Endothelial cell of umbilical vein (primary cell): ENCODE measurements at regions not wholly inside any gene's neighbourhood (a gene's known extent, or its start where the extent isn't known, plus 50 kb on each side); places are given as distances from the start of the nearest gene placed in this dataset.

Experiments used
- BruUV-seq: library from RNA; stranded (reverse); fragments of 400-500 nt; replicated peaks from 2 replicates; lab custom pipeline; 2021; lab: Mats Ljungman, UMichigan
- CTCF ChIA-PET: fragments of 300-600, 350-600 bp; sonication (Branson Sonifier 250); formaldehyde crosslinking; loops from one replicate; lab custom pipeline; 2021; ENCODE audit warnings: antibody characterized with exemption, inconsistent platforms; lab: Charles Lee
- POLR2A ChIA-PET: fragments of 300-600, 350-600 bp; sonication (Branson Sonifier 250); formaldehyde crosslinking; loops from one replicate; lab custom pipeline; 2021; ENCODE audit warnings: antibody characterized with exemption, inconsistent platforms; lab: Charles Lee
- DNase-seq: peaks from one replicate; pipeline ENCODE4 v3.0.0-alpha.2; 2011; ENCODE audit warnings: low read depth, low spot score
- FAIRE-seq: peaks from 2 replicates; lab custom pipeline; 2011; peaks lifted over from hg19 to GRCh38; lab: Jason Lieb, UNC
- H2AFZ ChIP-seq: 2 replicates; pipeline ENCODE4 v1.6.0; 2012; ENCODE audit warnings: low read depth, low read length, control low read depth, inconsistent platforms
- H3K27ac ChIP-seq: 2 replicates; pipeline ENCODE4 v1.5.1; 2011; ENCODE audit warnings: low read depth, mild to moderate bottlenecking, control low read depth, low read length, moderate library complexity; ENCODE audit not compliant: insufficient read depth
- H3K27me3 ChIP-seq, 2 experiments: 2 replicates each; pipeline versions ENCODE4 v1.6.0 to v1.6.1; 2011; ENCODE audit warnings: low read length in 2 of 2, mixed read lengths in 1 of 2; ENCODE audit not compliant: control insufficient read depth in 2 of 2, insufficient read depth in 2 of 2
- H3K36me3 ChIP-seq, 2 experiments: 2 replicates in 1 of 2; 3 replicates in 1 of 2; pipeline ENCODE4 v1.5.1; 2011; ENCODE audit warnings: low read length in 2 of 2, mild to moderate bottlenecking in 1 of 2, moderate library complexity in 1 of 2; ENCODE audit not compliant: control insufficient read depth in 2 of 2, insufficient read depth in 2 of 2; ENCODE audit errors: extremely low read depth in 1 of 2
- H3K4me1 ChIP-seq: 3 replicates; pipeline ENCODE4 v1.5.1; 2011; ENCODE audit warnings: mild to moderate bottlenecking, low read length; ENCODE audit not compliant: control insufficient read depth, insufficient read depth; ENCODE audit errors: extremely low read depth
- H3K4me2 ChIP-seq: 2 replicates; pipeline ENCODE4 v1.6.1; 2011; ENCODE audit warnings: low read length, control low read depth, mixed read lengths; ENCODE audit not compliant: insufficient read depth
- H3K4me3 ChIP-seq, 3 experiments: fragments of 200-600 bp in 1 of 3; sonication (generic), shearing (Covaris generic) in 1 of 3; replicated peaks in 1 of 3; 2 replicates each; pipeline ENCODE4 v1.5.1; 2011 to 2016; ENCODE audit warnings: control low read depth in 3 of 3, low read length in 3 of 3, mild to moderate bottlenecking in 2 of 3, inconsistent platforms in 1 of 3, low read depth in 1 of 3, moderate library complexity in 1 of 3; ENCODE audit not compliant: insufficient read depth in 1 of 3
- H3K79me2 ChIP-seq: 2 replicates; pipeline ENCODE4 v1.6.0; 2012; ENCODE audit warnings: low read length, inconsistent platforms; ENCODE audit not compliant: control insufficient read depth, insufficient read depth
- H3K9ac ChIP-seq: replicated peaks from 2 replicates; pipeline ENCODE3; 2011; ENCODE audit warnings: low read length, control low read depth; ENCODE audit not compliant: insufficient read depth; ENCODE audit errors: extremely low read depth
- H3K9me1 ChIP-seq: replicated peaks from 3 replicates; pipeline ENCODE4 v1.6.0; 2011; ENCODE audit warnings: mild to moderate bottlenecking, low read length; ENCODE audit not compliant: control insufficient read depth, insufficient read depth; ENCODE audit errors: extremely low read depth
- H3K9me3 ChIP-seq: replicated peaks from 2 replicates; pipeline ENCODE4 v1.5.1; 2012; ENCODE audit warnings: low read length, inconsistent platforms; ENCODE audit not compliant: control insufficient read depth, insufficient read depth
- H4K20me1 ChIP-seq: replicated peaks from 2 replicates; pipeline ENCODE3; 2011; ENCODE audit warnings: mild to moderate bottlenecking, low read length; ENCODE audit not compliant: control insufficient read depth, insufficient read depth; ENCODE audit errors: extremely low read depth
- GATA2 ChIP-seq: IDR thresholded peaks from 2 replicates; pipeline ENCODE4 v1.7.0; 2011; ENCODE audit warnings: low read depth, mild to moderate bottlenecking, moderate library complexity, mixed read lengths, low read length; ENCODE audit not compliant: insufficient read length, insufficient read depth
- POLR2AphosphoS5 ChIP-seq: IDR thresholded peaks from 2 replicates; pipeline ENCODE4 v1.6.1; 2012; ENCODE audit warnings: low read depth, mild to moderate bottlenecking, control low read depth, low read length, moderate library complexity; ENCODE audit not compliant: insufficient read depth
- dilution Hi-C: fragments of 300-500 bp; cut with MboI; formaldehyde crosslinking; loops from one replicate; pipeline ENCODE4 v1.15.0; 2019; ENCODE audit warnings: low sequenced_read_pairs; ENCODE audit not compliant: extremely low pct_ligation_motif_present
- intact Hi-C: fragments of 100-400 bp; cut with micrococcal nuclease; formaldehyde crosslinking; loops from one replicate; pipeline ENCODE4 v1.10.0; 2022

GRCh38 chr22:48637231-48637630, 1190.4 kb downstream of the BRD1 start:
- H2AFZ ChIP-seq, result no peak overlapping the region
- no peaks in the 10 kb centered on the region for H3K4me1 ChIP-seq
- no peak overlapping the region for H3K4me2 ChIP-seq
- H3K36me3 ChIP-seq, result no peaks in the 10 kb centered on the region
- H3K9me3 ChIP-seq, result peaks cover 6% of the 10 kb centered on the region
- no peak for DNase-seq
- FAIRE-seq, result no peak
- CTCF ChIA-PET, result no interaction called here
- dilution Hi-C loops (no loop called here), intact Hi-C loops (no loop called here)
- H3K27me3 ChIP-seq, result no peaks in the 10 kb centered on the region
- no peaks in the 10 kb centered on the region for H4K20me1 ChIP-seq
- no peak overlapping the region for H3K27ac ChIP-seq
- BruUV-seq, result no TSS peak
- no peaks in the 10 kb centered on the region for H3K79me2 ChIP-seq
- no peak overlapping the region for H3K9ac ChIP-seq
- no peak overlapping the region for H3K4me3 ChIP-seq
- POLR2A ChIA-PET, result no interaction called here
- no peak for TF ChIP-seq GATA2
- no peaks in the 10 kb centered on the region for H3K9me1 ChIP-seq

DNA sequence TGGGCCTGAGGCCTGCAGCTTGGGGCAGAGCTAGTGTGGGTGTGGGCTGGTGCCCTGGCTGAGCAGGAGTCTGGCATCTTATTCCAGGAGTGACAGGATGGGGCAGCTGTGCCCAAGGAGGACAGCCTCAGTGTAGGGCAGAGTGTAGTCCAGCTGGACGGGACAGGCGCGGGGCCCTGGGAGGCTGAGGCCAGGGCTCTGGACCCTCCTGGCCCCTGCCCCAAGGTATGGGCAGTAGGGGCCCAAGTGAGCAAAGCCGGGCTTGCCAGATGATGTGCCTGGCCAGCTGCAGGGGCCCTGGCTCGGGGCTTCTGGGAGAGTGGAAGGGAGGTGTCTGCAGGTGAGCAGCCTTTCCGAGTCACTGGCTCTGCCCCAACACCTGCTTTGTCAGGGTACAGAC, 1190.9 kb downstream of the BRD1 start:
- H3K36me3 ChIP-seq, result no peaks in the 10 kb centered on the region
- no peak overlapping the region for H3K9ac ChIP-seq
- intact Hi-C loops, result no loop called here
- dilution Hi-C loops, result no loop called here
- H3K4me1 ChIP-seq, result no peaks in the 10 kb centered on the region
- peaks cover 6% of the 10 kb centered on the region for H3K9me3 ChIP-seq
- H3K9me1 ChIP-seq, result no peaks in the 10 kb centered on the region
- TF ChIP-seq POLR2AphosphoS5 (no peak), GATA2 (no peak)
- no peaks in the 10 kb centered on the region for H3K79me2 ChIP-seq
- no peak overlapping the region for H3K4me2 ChIP-seq
- no peak for DNase-seq
- FAIRE-seq, result no peak
- no peak overlapping the region for H3K4me3 ChIP-seq
- H3K27me3 ChIP-seq, result no peaks in the 10 kb centered on the region
- ChIA-PET POLR2A (no interaction called here), CTCF (no interaction called here)
- H4K20me1 ChIP-seq, result no peaks in the 10 kb centered on the region
- H3K27ac ChIP-seq, result no peak overlapping the region
- no TSS peak for BruUV-seq
- no peak overlapping the region for H2AFZ ChIP-seq
